ENCODE measurements at regions not wholly inside any gene's neighbourhood (a gene's known extent, or its start where the extent isn't known, plus 50 kb on each side); places are given as distances from the start of the nearest gene placed in this dataset.

DNA sequence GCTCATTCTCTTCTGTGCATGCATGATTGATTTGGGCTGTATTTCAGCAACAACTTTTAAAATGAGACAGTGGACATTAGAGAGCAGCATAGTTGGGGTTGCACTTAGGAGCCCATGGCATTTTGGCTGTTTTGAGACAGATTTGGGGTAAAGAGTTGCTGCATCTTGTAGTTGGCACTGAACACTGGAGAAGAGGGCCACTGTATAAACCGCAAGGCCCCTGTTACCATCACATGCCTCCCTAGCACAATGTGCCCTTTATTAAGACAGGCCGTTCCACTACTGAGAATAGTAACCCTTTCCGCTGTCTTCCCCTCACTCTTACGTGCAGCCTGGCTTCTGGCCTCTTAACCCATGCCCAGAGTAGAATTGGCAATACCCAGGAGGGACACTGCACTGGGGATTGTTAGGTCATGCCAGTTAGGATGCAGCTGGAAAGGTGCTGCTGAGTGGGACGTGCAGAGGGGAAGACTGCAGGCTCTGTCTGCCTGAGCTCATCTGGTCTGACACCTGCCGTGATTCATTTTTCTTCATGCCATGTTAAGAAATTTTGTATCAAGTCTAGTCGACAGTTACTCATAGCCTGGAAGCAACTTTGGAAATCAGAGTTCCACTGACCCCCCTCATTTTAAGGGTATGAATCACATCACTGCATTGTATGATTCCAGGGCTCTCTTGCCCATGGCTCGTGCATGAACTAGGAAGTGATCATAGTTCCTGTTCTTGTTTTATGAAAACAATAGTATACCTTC lies 146.9 kb upstream of the DMRT1 start:
- H4K20me1 ChIP-seq (replicated peaks; ENCODE audit: control insufficient read depth, extremely low read depth, insufficient read depth, low read length): no peaks in the 10 kb centered on the region
- intact Hi-C loops (cut with micrococcal nuclease): loop anchor here (1.0 to 2.0 kb wide), 4 partner anchors 12 to 80 kb away; no protein-coding TSS in a partner anchor
- no peaks in the 10 kb centered on the region for H3K36me3 ChIP-seq (ENCODE audit: control insufficient read depth in 2 of 2, extremely low read depth in 1 of 2, insufficient read depth in 2 of 2, low read length in 2 of 2)
- BruUV-seq (replicated peaks): TSS peak; percentile 81
- peak overlapping the region; percentile 86 for H3K27ac ChIP-seq (ENCODE audit: insufficient read depth, low read depth, low read length)
- CTCF ChIA-PET: interaction anchor here (1.0 to 6.7 kb wide), 10 partner anchors 9 to 315 kb away, joined by 3 to 91 read pairs (median 6); no protein-coding TSS in a partner anchor
- DNase-seq (ENCODE audit: low read depth, low spot score) (peak; percentile 97), FAIRE-seq (peak; percentile 90)
- H3K4me1 ChIP-seq (ENCODE audit: control insufficient read depth, extremely low read depth, insufficient read depth, low read length): peaks cover 69% of the 10 kb centered on the region
- peak overlapping the region; percentile 95 for H3K9ac ChIP-seq (replicated peaks; ENCODE audit: extremely low read depth, insufficient read depth, low read length)
- H3K27me3 ChIP-seq (ENCODE audit: control insufficient read depth in 2 of 2, insufficient read depth in 2 of 2, low read length in 2 of 2): no peaks in the 10 kb centered on the region
- POLR2A ChIA-PET: interaction anchor here (2.3 to 3.3 kb wide), 2 partner anchors 10 to 14 kb away, joined by 6 to 40 read pairs; no protein-coding TSS in a partner anchor
- dilution Hi-C loops (cut with MboI; ENCODE audit: extremely low pct_ligation_motif_present, low sequenced_read_pairs): no loop called here
- H3K9me3 ChIP-seq (replicated peaks; ENCODE audit: control insufficient read depth, insufficient read depth, low read length): no peaks in the 10 kb centered on the region
- peak overlapping the region in 1 of 3 experiments; percentile 67 for H3K4me3 ChIP-seq (replicated peaks in 1 of 3; ENCODE audit: insufficient read depth in 1 of 3, low read depth in 1 of 3, low read length in 3 of 3)
- H3K4me2 ChIP-seq (ENCODE audit: insufficient read depth, low read length): peak overlapping the region; percentile 92
- H2AFZ ChIP-seq (ENCODE audit: low read depth, low read length): no peak overlapping the region
- TF ChIP-seq JUN (IDR thresholded peaks at IDR 0.05; ENCODE audit: borderline replicate concordance, insufficient read depth, insufficient read length, low read depth) (peak; percentile 86), FOS (IDR thresholded peaks at IDR 0.05; ENCODE audit: borderline replicate concordance, insufficient read depth, low read length) (peak; percentile 99), POLR2AphosphoS5 (IDR thresholded peaks at IDR 0.05; ENCODE audit: insufficient read depth, low read depth, low read length) (peak; percentile 77), GATA2 (IDR thresholded peaks at IDR 0.05; ENCODE audit: insufficient read depth, insufficient read length, low read depth, low read length) (peak; percentile 46)
- TF ChIP-seq, protein P1, sequence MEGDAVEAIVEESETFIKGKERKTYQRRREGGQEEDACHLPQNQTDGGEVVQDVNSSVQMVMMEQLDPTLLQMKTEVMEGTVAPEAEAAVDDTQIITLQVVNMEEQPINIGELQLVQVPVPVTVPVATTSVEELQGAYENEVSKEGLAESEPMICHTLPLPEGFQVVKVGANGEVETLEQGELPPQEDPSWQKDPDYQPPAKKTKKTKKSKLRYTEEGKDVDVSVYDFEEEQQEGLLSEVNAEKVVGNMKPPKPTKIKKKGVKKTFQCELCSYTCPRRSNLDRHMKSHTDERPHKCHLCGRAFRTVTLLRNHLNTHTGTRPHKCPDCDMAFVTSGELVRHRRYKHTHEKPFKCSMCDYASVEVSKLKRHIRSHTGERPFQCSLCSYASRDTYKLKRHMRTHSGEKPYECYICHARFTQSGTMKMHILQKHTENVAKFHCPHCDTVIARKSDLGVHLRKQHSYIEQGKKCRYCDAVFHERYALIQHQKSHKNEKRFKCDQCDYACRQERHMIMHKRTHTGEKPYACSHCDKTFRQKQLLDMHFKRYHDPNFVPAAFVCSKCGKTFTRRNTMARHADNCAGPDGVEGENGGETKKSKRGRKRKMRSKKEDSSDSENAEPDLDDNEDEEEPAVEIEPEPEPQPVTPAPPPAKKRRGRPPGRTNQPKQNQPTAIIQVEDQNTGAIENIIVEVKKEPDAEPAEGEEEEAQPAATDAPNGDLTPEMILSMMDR (IDR thresholded peaks at IDR 0.05; ENCODE audit: extremely low read depth in 1 of 2, insufficient read depth in 1 of 2, low read depth in 1 of 2, low read length in 2 of 2): no peak
- no peaks in the 10 kb centered on the region for H3K9me1 ChIP-seq (replicated peaks; ENCODE audit: control insufficient read depth, extremely low read depth, insufficient read depth, low read length)
- peaks cover 30% of the 10 kb centered on the region for H3K79me2 ChIP-seq (ENCODE audit: control insufficient read depth, insufficient read depth, low read length)

Measured in endothelial cell of umbilical vein (primary cell).